HUDEP-2 (cell line): ENCODE measurements at regions not wholly inside any gene's neighbourhood (a gene's known extent, or its start where the extent isn't known, plus 50 kb on each side); places are given as distances from the start of the nearest gene placed in this dataset.
"Not testable (repeated sequence)": the region's sequence is repeated elsewhere in the genome, so short reads cannot be mapped to it uniquely, and the experiment has no call there.

Experiments
- DNase-seq, 76 experiments: peaks; one replicate each; lab custom pipeline; 2025; ENCODE audit not compliant: unreplicated experiment in 76 of 76; lab: John Stamatoyannopoulos, UW

DNA sequence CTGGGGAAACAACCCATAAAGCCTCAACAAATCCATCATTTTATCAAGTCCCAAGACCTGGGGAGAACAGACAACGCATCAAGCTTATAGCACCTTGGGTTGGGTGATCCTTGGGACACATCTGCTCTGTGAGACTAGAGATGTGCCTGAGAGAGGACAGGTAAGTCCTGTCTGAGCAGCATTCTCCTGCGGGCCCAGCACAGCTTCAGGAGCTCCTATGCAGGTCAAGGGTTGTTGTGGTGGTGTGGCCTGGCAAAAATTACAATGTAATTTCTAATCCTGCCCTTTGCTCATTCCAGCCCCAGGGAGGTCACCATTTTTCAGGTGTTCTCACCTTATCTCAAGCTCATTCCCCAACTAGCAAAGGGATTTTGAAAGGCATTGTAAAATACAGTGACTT lies 608.1 kb upstream of the CAMK1G start:
- no peak for DNase-seq

GRCh38 chr1:208977012-208977411 lies 606.5 kb upstream of the CAMK1G start:
- DNase-seq = no peak

DNA sequence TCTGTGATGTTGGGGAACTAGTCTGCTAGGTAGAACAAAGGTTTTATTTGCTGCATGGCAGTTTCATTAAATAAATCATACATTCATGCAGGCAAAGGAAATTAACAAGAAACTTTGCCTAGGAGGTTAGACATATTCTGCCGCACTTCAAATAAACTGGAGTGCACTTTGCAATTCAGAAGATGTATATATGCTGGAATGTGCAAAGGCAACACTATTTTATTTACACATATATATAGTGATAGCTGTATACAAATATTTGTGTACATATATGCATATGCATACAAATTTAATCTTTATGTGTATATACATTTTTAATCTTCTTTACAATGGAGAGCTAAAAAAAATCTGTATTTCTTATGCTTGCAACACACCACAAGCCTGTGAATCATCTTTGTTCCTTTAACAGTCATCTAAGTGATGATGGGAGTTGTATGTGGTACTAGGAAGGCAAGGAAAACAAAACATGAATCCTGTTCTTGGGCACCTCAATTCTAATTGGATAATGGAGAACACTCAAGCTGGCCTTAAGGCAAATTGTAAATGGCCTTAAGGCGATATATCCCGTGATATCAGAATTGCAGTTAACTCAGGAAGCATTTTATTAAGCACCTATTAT lies 605.8 kb upstream of the CAMK1G start:
- no peak for DNase-seq

DNA sequence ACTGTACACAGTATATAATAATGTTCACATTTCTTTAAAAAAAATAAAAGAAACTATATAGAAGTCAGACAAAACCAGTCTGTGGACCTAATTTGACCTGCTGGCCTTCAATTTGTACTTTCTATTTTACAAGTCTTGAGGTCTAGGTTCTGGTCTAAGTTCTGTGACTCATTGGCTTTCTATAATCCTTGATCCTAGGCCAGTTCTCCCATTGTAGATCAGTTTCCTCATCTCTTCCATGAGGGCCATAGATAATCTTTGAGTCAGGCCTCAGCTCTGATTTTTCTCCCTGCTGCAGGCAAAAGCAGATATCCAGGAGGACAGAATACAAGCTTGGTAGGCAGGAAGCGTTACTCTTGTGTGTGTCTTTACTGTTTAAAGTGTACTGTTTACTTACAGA lies 603.7 kb upstream of the CAMK1G start:
- no peak for DNase-seq

DNA sequence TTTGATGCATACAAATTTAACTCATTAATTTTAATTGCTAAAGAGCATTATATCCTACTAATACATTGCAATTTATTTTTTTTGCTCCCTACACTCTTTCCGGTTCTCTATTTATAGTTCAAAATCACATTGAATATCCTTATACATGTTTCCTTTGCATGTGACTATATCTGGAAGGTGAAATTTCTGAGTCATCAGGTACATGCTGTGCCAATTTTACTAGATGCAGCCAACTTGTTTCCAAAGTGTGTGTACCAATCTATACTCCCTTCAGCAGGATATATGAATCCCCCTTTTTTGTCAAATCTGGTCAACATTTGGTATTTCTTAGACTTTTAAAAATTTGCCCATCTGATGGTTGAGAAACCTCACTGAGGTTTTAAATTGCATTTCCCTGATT lies 602.9 kb upstream of the CAMK1G start:
- DNase-seq = no peak

DNA sequence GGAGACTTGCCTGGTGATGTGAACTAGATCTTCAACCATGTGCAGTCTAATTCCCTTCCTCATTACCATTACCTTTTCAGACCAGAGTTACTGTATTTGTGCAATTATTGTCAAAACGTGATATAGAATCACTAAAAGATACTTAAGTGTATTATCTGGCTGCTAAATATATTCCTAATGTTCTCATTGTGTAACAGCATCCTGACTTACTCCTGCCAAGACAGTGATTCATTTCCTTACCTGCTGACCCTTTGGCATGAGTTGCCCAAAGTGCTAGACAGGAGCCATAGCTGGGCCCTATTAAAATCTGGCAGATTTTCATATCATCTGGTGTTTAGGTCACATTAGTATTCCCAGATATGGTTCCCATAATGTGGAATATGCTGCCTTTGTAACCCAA lies 598.3 kb upstream of the CAMK1G start:
- no peak for DNase-seq

GRCh38 chr1:208988811-208989222 lies 594.7 kb upstream of the CAMK1G start:
- DNase-seq = no peak

DNA sequence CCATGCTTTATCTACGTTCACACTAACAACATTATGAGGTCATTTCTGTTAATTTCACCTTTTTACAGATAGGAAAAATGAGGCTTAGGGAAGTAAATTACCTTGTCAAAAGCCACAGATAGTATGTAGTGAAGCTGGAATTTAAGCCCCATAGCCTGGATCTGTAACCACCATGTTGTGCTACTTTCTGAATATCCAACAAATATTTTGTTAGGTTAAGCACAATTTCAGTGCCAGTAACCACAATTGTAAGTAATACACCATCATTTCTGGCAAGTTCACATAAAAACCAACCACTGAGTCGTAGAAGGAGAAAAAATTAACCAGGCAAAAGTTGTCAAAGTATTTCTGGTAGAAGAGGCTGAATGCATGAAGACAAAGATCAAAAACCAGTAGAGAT lies 593.1 kb upstream of the CAMK1G start:
- no peak for DNase-seq

DNA sequence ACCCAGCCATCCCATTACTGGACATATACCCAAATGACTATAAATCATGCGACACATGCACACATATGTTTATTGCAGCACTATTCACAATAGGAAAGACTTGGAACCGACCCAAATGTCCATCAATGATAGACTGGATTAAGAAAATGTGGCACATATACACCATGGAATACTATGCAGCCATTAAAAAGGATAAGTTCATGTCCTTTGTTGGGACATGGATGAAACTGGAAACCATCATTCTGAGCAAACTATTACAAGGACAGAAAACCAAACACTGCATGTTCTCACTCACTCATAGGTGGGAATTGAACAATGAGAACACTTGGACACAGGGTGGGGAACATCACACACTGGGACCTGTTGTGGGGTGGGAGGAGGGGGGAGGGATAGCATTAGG lies 586.5 kb upstream of the CAMK1G start:
- not testable (repeated sequence) for DNase-seq

GRCh38 chr1:208997726-208998312 lies 585.7 kb upstream of the CAMK1G start:
- DNase-seq = no peak

- DNase-seq = no peak
These were observed 574.9 kb upstream of the CAMK1G start for GRCh38 chr1:209008586-209008985.

GRCh38 chr1:209010475-209011230 lies 572.9 kb upstream of the CAMK1G start:
- no peak for DNase-seq

- DNase-seq = no peak
These were observed 570.9 kb upstream of the CAMK1G start for GRCh38 chr1:209012443-209013196.

GRCh38 chr1:209015092-209015491 lies 568.4 kb upstream of the CAMK1G start:
- DNase-seq = no peak

- no peak for DNase-seq
These were observed 561.9 kb upstream of the CAMK1G start for GRCh38 chr1:209021622-209022021.

- DNase-seq = no peak
These were observed 559.7 kb upstream of the CAMK1G start for GRCh38 chr1:209023790-209024189.

DNA sequence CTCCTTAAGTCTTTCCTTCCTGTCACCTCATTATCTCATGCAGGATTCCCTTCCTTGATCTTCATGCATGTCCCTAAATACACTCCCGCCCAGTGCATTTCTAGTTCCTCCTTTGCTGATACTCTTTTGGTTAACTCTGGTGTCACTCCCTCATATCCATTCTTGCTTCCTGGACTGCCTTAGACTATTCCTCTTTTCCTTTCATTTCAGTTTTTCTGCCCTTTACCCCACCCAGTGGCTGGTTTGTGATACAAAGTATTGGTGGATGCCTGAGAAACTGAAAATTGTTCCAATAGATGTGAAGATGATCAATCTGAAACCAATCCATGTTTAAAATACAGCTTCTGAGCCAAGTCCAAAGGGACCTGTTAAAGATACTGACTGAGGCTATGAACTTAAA lies 553.8 kb upstream of the CAMK1G start:
- DNase-seq = no peak

DNA sequence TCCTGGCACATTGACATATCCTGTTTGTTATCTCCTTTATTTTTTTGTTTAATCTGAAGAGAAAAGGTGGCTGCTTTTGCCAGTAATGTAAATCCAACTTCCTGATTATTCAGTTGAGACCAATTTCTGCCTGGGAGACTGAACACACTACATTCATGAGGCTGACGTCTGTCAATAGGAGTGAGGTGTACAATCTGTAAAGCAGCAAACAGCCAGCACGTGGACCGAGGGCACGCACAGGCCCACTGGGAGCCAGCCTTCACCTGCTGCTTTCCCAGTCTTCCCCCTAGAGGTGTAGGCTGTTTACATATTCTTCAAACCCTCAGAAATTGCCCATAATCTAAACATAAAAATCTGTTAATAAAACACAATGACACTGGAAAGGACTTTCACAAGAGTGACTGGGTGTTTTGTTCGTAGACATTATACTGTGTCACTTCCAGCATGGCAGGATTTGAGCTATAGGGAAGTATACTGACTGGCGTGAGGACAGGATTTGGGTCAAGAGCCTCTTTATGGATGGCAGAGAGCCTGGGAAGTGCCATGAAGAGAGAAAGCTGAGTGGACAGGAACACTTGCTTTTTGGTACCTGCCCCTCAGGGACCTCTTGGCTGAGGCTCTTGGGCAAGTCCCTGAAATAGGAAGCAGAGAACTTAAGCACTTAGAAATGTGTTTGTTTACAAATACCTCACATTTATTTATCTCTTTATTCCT lies 552.9 kb upstream of the CAMK1G start:
- no peak for DNase-seq

GRCh38 chr1:209037064-209037463 lies 546.5 kb upstream of the CAMK1G start:
- DNase-seq = no peak

DNA sequence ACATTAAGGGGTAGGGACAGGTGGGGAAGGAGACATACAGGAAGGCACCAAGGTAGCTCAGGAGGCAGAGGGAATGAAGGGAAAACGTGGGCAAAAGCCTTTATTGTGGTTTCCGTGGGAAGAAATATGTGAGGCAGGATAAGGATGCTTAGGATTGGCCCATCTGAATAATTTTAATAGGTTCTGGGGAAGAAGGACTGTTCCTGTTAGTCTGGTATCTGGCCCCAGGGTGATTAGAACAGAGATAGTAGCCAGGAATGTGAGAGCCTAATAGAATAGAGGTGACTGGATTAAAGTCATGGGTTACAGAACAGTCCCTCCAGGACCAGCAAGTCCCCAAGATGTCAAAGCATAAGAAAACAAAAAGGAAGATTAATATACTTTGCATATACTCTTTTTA lies 545.2 kb upstream of the CAMK1G start:
- DNase-seq = no peak

DNA sequence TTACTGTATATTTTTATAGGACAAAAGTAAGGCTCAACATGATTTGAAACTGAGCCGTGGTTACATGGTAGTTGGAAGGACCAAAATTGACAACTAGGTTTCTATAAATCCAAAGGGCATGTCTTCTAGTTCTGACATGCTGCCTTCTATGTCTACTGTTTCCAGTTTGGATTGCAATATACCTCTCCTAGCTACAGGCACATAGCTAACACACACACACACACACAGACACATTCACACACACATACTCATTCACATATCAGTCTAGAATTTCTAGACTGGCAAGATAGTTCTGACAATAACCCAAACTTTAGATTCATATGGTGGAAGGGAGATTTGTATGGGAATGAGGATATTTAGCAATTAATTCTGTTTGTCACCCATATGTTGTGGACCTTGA lies 544.8 kb upstream of the CAMK1G start:
- no peak for DNase-seq
